OCI-LY1 (cell line): ENCODE measurements at regions not wholly inside any gene's neighbourhood (a gene's known extent, or its start where the extent isn't known, plus 50 kb on each side); places are given as distances from the start of the nearest gene placed in this dataset.

Source experiments
- CTCF ChIP-seq: fragments of 200-600 bp; sonication (generic), shearing (Covaris generic); IDR thresholded peaks from 2 replicates; pipeline ENCODE4 v1.5.1; 2017; ENCODE audit warnings: mild to moderate bottlenecking, antibody characterized with exemption, low read length, moderate library complexity, mixed read lengths
- EZH2 ChIP-seq: fragments of 200-600 bp; sonication (generic), shearing (Covaris generic); IDR thresholded peaks from 2 replicates; pipeline ENCODE4 v1.8.0; 2017; ENCODE audit warnings: borderline replicate concordance, mixed run types, mild to moderate bottlenecking, antibody characterized with exemption, low read length, moderate library complexity, mixed read lengths

GRCh38 chr7:86991093-86991769 lies 68.2 kb downstream of the ELAPOR2 start:
- TF ChIP-seq CTCF (no peak), EZH2 (no peak)
